HT-29 (cell line): ENCODE measurements at regions not wholly inside any gene's neighbourhood (a gene's known extent, or its start where the extent isn't known, plus 50 kb on each side); places are given as distances from the start of the nearest gene placed in this dataset.

ENCODE experiments used
- DNase-seq: peaks from one replicate; pipeline ENCODE4 v3.0.0-alpha.2; 2015; ENCODE audit warnings: low spot score

DNA sequence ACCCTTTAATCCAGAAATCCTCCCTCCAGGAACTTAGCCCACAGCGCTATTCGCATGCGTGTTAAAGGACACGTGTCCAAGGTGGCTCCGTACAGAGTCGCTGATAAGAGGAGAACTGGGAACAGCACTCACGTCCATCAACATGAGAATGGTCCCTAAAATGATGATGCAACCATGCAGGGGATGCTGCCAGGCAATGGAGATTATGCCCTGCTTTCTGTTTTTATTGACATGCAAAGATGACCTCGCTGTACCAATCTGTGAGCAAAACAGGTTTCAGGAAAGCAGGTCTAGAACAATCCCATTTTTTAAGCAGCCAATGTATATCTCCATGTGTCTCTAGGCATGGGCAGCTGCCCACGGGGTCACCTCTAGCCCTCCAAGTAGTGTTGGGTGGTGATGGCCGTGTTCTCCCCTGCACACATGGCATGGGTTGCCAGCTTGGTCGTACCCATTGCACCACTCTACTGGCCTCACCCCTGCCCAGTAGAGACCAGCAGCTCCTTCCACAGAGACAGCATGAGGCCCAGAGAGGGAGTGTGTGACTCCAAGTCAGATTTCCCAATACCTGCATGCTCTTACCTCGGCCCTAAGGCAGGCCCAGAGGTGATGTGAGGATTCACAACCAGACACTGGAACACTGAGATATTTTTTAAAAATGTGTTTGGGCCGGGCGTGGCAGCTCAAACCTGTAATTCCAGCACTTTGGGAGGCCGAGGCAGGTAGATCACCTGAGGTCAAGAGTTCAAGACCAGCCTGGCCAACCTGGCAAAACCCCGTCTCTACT, 68.3 kb upstream of the LINC01488 start:
- DNase-seq, result no peak

DNA sequence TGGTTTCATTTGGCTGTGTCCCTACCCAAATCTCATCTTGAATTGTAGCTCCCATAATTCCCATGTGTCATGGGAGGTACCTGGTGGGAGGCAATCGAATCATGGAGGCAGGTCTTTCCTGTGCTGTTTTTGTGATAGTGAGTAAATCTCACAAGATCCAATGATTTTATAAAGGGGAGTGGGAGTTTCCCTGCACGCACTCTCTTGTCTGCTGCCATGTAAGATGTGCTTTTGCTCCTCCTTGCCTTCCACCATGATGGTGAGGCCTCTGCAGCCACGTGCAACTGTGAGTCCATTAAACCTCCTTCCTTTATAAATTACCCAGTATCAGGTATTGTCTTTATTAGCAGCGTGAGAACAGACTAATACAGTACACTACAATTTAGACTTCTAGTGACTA, 67.5 kb upstream of the LINC01488 start:
- no peak for DNase-seq

DNA sequence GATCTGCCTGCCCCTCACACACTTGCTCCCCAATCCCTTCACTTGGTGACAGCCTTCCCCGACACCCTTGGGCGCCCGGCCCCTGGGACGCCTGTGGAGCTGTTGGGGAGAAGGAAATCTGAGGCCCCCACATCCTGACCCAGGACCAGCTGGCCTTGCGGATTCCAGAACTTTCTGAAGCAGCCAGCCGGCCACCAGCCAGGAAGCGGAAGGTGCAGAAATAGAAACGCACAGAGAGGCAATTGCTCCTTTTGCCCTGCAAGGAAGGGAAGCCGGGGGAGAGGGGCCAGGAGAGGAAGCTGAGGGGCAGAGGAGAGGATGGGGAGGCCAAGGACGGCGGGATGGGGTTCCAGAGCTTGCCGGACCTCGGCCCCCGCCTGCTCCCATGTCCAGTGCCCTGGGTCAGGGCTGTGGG, 66.7 kb upstream of the LINC01488 start:
- no peak for DNase-seq

DNA sequence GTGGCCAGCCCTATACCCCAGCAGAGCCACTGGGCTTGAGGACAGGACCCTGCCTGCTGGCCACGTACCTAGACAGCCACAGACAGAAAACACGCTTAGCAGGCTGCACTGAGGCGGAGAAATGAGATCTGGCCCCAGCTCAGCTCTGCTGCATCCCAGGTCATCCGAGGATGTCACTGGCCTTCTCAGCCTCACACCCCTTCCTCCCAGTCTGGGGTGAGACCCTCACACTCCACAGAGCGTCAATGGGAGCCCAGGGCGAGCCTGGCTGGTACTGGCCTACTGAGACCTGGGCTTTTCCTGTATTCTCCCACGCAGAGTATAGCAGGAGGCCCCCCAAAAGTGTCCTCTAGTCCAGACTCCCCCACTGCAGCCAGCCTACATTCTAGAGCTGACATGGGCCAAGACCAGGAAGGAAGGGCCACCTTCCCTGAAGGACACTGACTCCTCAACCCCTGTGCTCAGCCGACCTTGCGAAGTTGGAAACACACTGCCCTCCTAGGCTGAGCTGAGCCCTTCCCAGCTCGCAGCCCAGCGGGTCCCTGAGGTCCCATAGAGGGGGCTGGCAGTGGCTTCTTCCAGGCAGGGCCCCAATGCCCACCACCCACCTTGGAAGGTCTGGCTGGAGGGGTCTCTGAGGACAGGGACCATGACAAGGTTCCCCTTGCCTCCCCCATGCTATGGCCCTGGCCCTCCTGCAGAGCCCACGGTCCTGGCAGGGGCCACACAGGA, 65.9 kb upstream of the LINC01488 start:
- DNase-seq, result no peak

DNA sequence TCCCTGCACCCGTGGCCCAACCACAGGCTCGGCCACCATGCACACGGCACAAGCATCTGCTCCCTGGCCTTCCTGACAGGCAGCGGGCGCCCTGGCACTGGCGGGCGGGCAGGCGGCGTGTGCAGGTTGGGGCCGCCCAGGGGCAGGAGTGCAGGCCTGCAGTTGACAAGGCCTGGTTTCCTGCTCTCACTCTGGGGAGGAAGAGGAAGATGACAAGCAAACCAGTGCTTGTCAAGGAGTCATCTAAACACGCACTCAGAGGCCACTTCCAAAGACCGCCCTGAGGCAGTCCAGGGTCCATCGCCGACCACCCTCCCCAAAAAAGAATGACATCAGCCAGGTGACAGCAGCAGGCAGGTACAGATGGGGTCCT, 65.3 kb upstream of the LINC01488 start:
- no peak for DNase-seq

DNA sequence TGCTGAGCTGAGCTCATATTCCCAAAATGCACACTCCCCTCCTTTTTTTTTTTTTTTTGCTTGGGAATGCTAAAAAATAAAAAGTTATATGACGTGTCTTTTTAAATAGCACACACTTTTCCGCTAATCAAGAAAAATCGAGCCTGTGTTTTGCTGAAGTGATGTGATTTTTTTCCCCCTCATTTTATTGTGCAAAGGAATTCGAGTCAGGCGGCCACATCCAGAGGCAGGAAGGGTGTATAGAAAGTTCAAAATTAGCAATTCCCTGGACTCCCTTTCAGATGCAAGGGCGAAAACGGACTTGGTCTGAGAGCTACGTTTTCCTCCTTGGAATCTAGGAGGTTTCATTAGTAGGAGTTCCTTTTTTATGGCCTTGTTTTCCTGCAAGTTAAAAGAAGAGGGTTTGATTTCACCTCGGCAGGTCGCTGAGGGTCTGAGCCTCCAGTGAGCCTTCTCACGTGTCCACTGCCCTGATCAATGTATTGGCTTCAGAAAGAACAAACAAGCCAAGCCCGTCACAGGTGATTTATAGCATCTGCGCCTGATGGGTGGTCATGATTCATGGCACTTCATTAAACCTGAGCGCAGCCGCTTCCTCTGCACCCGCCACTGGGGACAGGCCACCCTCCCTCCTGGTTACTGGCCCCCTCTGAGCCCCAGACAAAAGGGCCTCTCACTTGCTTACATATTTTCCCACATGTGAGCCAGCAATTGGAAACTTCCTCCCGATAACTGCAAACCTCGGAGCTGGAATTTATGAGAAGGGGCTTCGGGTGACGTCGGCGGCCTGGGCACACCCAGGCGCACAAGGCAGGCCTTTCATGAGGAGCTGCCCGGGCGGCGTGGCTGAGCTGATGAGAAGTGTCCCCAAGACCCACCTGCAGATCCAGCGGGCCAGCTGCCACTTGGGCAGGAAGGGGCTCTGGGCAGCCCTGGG, 64.4 kb upstream of the LINC01488 start:
- no peak for DNase-seq

DNA sequence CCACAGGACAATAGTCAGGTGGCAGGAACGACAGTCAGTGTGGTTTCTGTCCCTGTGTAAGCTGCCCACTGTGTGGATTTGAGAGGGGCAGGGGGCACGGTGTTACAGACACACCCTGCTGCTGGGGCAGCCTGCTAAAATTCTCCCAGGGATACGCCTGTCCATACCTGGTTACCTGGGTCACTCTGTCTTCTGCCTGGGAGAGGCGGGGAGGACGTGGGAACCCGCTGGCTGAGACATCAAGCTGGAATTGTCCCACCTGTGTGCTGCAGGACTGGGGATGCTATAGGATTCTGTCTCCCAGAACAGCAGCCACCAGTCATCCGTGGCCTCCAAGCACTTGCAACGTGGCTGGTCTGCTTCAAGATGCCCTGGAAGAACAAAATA, 63.8 kb upstream of the LINC01488 start:
- no peak for DNase-seq

DNA sequence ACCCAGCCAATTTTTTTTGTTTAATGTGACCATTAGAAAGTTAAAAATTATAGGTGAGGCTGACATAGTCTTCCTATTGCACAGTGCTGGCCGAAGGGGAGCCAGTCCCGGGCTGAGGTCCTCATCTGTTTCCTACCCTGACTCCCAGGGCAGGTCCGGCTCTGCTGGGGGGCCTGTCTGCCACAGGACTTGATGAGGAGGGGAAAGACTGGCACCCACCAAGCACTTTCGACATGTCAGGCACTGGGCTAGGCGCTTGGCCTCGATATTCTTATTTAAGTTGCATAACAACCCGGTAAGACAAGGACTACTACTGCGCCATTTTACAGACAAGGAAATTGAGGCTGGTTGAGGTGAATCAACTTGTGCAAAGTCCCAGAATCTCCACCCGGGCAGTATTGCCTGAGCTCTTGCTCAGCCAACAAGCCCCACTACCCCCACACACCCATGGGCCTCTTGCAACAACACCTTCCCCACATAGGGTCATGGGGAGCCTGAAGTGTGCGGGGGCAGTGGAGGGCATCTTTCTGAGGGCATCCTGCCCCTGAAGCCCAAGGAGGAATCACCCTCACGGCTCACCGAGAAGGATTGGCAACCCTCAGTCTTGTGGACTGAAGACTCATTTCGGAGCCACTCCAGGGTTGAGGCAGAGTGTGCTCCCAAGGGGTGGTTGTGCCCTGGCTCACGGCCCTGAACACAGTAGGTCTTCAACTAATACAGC, 62.7 kb upstream of the LINC01488 start:
- DNase-seq, result no peak

DNA sequence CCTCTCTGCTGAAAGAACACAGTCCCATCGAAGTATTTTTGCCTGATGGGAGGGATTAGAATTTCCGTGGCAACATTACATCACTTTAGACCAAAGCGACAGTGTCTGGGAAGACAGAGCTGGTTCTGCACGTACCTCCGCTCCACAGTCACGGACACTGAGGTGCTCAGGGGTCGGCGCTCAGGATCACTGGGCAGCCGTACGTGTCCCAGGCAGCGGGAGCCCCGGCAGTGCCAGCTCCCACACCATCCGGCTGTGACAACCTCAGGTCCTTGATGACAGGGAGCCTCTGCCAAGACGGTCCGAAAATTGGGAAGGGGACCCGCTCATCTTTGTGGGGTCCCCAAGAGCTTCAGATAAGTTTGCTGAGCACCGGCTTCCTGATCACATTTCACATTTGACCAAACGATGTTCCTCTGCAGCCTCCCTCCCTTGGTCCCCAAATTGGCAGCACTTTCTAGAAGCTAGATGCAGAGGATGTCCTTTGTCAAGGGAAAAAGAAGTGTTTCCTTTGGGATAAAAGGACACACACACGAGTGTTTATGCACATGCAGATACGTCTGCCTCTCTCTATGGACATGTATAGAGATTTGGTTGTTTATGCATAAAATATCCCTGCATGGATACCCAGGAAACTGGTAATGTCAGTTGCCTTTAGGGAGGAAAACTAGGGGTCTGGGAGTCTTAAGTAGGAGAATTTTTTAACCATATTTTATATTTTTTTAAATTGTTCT, 61.6 kb upstream of the LINC01488 start:
- DNase-seq, result no peak

DNA sequence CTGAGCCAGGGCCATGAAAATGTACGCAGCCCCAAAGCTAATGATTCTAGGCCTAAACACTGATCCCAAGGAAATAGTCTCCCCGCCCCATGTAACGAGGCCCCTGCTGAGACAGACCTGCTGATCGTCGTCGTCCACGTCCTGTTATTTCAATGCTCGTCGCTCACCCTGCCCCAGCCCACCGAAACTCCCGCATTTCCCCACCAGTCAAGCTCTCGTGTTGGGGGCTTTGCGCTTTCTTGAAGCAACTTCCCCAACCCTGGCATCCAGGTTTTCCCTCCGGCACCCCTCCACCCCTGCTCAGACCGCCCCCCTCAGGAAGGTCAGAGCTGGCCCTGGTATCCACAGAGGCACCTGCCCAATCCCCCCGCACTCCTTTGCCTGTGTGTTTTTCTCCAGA, 58.8 kb upstream of the LINC01488 start:
- DNase-seq, result no peak

DNA sequence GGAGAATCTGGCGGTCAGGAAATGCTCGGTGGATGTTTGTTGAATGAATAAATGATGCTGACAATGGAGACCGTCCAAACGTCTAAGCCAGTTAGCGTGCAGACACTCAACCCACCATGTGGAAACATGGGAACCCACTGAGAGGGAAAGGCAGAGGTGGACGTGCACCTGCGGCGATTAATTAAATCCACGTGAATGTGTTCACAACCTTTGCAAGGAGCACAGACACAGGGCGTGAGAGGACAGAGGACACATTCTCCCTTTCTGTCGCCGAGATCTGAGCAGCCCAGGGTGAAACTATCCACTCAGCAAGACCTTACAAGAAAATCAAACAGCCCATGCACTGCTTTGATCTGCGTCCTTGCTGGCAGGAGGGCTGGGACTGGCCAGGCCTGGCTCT, 58.3 kb upstream of the LINC01488 start:
- DNase-seq, result no peak

DNA sequence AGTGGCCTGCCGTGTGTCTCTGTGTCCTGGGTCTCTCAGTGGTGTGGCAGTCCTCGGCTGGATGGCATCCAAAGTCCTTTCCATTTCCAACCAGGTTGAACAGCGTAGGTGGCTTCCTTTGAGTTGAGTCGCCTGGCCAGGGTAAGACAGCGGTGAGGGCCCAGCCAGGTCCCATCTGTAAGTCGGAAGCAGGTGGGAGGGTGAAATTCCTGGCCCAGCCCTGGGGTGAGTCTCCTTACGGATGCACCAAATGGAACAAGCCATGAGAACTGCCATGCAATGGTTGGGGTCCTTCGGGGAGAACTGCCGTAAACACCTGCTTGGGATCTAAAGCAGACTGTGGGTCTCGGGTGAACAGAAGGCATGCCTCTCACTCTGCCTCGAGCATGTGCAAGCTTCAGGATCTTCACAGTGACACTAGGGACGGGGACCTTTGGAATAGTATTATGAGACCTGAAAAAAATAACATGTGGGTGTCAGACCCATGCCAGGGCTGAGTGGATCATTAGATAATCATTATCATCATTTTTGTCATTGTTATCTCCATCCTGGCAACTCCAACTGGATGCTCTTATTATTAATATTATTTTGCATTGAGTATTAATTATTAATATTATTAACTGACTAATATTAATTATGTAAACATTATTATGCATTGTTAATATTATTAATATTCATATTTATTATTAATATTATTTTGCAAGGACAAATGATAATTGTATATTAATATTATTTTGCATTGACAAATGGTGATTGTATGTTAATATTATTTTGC, 57.7 kb upstream of the LINC01488 start:
- DNase-seq, result no peak

DNA sequence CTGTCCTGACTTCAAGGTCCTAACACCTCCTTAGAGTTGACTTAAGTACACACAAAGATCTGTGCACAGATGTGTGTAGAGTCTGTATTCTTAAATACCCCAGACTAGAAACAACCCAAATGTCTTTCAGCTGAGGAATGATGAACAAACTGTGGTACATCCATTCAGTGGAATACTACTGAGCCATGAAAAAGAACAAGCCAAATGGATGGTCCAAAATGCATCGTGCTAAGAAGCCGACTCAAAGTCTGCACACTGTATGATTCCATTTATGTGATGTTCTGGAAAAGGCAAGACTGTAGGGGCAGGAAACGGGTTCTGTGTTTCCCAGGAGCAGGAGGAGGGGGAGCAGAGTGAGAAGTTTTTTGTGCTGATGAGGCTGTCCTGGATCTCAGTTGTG, 56.7 kb upstream of the LINC01488 start:
- DNase-seq, result no peak

DNA sequence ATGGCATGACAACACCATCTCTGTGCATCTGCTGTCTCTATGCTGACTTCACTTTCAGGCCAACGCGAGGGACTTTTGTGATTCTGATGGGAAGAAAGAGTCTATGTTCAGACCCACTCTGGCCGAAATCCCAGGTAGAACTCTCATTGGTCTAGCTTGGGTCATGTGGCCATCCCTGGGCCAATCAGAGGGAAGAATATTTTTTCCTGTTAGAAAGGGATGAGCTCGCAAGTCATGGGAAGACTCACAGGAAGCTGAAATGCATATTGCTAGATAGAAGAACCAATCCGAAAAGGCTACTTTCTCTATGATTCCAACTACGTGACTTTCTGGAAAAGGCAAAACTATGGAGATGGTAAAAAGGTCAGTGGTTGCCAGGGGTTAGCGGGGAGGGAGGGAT, 56.0 kb upstream of the LINC01488 start:
- no peak for DNase-seq

DNA sequence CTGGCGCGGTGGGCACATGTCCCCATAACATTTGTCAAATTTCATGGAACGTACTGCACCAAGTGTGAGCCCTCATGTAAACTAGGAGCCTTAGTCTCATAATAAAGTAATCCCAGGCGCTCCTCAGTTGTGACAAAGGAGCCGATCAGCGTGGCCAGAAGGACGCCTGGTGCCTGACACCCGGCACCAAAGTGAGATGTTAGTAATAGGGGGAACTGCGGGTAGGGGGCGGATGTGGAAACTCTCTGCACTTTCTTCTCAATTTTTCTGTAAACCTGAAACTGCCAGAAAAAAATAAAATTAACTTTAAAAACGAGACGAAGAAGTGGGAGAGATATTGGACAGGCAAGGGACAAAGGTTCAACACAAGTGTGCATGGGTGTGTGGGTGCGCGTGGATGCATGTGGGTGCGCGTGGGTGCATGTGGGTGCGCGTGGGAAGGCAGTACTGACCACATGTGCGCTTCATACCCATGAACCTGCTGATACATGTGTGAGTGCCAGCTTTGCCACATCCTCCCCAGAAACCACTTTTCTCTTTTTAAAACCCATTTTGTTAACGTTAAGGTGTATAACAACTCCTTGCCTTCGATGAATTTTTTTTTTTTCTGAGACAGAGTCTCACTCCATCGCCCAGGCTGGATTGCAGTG, 55.4 kb upstream of the LINC01488 start:
- no peak for DNase-seq

DNA sequence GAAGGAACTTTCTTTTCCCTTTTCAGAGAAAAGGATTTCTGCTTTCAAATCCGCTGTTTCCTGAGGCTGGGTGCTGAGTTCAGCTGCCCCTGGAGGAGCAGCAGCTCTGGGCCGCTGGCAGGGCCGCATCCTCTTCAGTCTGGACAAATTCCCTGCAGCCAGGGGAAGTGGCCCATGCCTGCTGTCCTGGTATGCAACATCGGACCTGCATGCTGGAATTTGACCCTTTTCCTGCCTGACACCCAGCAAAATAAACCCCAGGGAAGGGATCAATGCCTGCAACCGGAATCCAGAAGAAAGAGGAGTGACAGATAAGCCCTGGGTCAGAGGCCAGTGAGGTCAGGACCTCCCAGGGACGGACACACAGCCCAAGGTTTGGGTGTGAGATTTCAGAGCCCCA, 54.1 kb upstream of the LINC01488 start:
- no peak for DNase-seq

DNA sequence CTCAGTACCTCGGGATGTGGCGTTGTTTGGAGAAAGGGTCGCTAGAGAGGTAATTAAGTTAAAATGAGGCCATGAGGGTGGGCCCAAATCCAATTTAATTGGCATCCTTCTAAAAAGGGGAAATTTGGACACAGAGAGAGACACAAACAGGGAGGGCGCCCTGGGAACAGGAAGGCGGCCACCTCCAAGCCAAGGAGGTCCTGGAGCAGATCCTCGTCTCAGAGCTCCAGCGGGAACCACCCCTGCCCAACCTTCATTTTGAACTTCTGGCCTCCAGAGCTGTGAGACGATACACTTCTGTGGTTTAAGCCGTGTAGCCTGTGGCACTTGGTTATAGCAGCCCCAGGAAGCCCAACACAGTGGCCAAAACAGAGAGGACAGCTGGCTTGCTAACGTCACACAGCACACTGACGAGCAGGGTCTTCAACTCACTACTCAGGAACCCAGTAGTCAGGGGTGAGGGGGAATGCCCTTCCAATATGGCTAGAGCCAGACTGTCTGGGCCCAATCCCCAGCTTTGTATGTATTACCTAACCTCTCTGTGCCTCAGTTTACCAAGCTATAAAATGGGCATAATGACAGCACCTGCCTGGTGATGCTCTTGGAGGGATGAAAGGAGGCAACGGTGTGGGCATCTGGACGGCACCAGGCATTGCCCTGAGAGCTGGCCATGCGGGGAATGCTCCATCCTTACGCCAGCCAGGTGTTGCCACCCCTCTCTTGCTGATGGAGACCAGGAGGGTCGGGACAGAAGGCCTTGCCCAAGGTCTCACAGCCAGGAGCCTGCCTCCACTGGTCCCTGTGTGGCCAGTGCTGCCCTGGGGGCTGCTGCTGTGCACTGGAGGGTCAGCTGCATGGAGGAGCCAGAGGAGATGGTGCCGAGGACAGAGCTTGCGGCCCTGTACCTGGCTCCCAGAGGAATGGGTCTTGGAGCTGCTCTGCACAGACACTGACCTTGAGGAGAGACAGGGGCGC, 53.3 kb upstream of the LINC01488 start:
- no peak for DNase-seq

DNA sequence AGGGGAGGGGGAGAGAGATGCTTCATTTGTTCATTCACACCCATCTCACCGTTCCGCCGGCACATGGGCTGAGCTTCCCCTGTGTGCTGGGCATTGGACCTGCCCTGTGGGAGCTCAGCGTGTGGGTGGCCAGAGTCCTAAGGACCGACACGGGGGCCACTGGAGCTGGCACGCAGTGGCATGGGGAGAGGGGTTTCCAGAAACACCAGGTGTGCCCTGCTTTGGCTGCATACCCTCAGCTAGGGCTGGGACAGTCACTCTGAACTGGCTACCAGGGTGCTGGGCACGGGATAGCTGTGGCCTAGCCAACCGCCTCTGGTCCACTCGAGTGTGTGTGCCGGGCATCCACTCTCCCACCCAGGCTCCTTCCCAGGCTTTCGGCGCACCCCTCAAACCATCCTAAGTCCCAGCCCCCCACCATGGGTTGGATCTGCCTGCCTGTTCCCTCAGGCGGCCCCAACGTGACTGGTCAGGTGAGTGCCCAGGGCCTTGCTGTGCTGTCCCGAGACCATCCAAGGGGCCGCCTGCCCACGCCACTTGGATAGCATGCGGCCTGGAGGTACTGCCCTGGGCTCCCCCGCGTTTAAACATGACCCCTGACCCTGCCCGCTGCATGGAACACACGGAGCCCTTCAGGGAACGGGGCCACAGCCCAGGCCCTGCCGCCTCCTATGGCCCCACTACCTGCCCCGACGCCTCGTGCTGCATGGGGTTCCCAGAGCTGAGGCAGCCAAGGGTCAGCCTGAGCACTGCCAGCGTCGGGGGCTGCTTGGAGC, 51.6 kb upstream of the LINC01488 start:
- DNase-seq, result no peak
